ENCODE measurements at regions not wholly inside any gene's neighbourhood (a gene's known extent, or its start where the extent isn't known, plus 50 kb on each side); places are given as distances from the start of the nearest gene placed in this dataset.

GRCh38 chr6:125554456-125554855 is 195.0 kb upstream of the HEY2 start:
- TF ChIP-seq CTCF (IDR thresholded peaks at IDR 0.05) (no peak), EZH2 (IDR thresholded peaks at IDR 0.05; ENCODE audit: borderline replicate concordance, insufficient read depth, low read depth, low read length, poor library complexity, severe bottlenecking) (no peak)
